HCT116 (cell line): ENCODE measurements at regions not wholly inside any gene's neighbourhood (a gene's known extent, or its start where the extent isn't known, plus 50 kb on each side); places are given as distances from the start of the nearest gene placed in this dataset.

ENCODE experiments used
- EZH2phosphoT487 ChIP-seq: fragments of 200-600 bp; IDR thresholded peaks from 2 replicates; pipeline ENCODE4 v1.6.1; 2018; ENCODE audit warnings: antibody characterized with exemption, borderline replicate concordance
- SRF ChIP-seq: IDR thresholded peaks from 2 replicates; pipeline ENCODE4 v1.6.1; 2012; ENCODE audit warnings: low read depth
- ZFX ChIP-seq: fragments of 450-650 bp; IDR thresholded peaks from 2 replicates; pipeline ENCODE4 v1.6.1; 2017
- TF ChIP-seq, protein P1 (sequence below), 3 experiments: fragments of 200-600 bp in 1 of 3; sonication (generic) in 1 of 3; IDR thresholded peaks in 2 of 3; conservative IDR thresholded peaks in 1 of 3; 2 replicates each; pipeline ENCODE4 v1.5.1; 2012 to 2017; ENCODE audit warnings: low read depth in 2 of 3, low read length in 2 of 3, antibody characterized with exemption in 1 of 3, borderline replicate concordance in 1 of 3, control low read depth in 1 of 3, mild to moderate bottlenecking in 1 of 3, mixed read lengths in 1 of 3, mixed run types in 1 of 3, moderate library complexity in 1 of 3; ENCODE audit not compliant: insufficient read depth in 1 of 3

DNA sequence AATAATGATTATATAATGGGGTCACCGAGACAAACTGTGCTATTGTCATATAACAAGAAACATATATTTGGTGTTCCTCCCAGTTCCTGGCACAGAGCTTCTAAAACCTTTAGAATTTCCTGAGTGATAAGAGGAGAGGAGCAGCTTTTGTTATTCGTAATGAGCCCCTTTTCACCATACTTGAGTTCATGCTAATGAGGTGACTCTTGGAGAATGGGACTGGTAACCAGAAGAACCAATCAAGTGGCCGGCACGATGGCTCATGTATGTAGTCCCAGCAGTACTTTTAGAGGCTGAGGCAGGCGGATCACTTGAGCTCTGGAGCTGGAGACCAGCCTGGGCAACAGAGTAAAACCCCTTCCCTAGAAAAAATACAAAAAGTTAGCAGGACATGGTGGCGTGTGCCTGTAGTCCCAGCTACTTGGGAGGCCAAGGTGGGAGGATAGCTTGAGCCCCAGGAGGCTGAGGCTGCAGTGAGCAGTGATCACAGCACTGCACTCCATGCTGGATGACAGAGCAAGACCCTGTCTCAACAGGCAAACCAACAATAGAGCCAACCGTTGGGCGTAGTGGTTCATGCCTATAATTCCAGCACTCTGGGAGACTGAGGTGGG is 62.7 kb upstream of the FTH1 start:
- no peak for TF ChIP-seq SRF
- TF ChIP-seq, protein P1, sequence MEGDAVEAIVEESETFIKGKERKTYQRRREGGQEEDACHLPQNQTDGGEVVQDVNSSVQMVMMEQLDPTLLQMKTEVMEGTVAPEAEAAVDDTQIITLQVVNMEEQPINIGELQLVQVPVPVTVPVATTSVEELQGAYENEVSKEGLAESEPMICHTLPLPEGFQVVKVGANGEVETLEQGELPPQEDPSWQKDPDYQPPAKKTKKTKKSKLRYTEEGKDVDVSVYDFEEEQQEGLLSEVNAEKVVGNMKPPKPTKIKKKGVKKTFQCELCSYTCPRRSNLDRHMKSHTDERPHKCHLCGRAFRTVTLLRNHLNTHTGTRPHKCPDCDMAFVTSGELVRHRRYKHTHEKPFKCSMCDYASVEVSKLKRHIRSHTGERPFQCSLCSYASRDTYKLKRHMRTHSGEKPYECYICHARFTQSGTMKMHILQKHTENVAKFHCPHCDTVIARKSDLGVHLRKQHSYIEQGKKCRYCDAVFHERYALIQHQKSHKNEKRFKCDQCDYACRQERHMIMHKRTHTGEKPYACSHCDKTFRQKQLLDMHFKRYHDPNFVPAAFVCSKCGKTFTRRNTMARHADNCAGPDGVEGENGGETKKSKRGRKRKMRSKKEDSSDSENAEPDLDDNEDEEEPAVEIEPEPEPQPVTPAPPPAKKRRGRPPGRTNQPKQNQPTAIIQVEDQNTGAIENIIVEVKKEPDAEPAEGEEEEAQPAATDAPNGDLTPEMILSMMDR (IDR thresholded peaks at IDR 0.05 in 2 of 3, conservative IDR thresholded peaks at IDR 0.05 in 1 of 3; ENCODE audit: borderline replicate concordance in 1 of 3, insufficient read depth in 1 of 3, low read depth in 2 of 3, low read length in 2 of 3) = no peak
- no peak for TF ChIP-seq ZFX
- no peak for TF ChIP-seq EZH2phosphoT487
